ENCODE measurements at regions not wholly inside any gene's neighbourhood (a gene's known extent, or its start where the extent isn't known, plus 50 kb on each side); places are given as distances from the start of the nearest gene placed in this dataset.

GRCh38 chr2:78051480-78051879 lies 529.3 kb upstream of the LRRTM4 start:
- TF ChIP-seq CTCF (IDR thresholded peaks at IDR 0.05) = no peak
- no peak for TF ChIP-seq ZFX (IDR thresholded peaks at IDR 0.05; ENCODE audit: borderline replicate concordance)
